BJ (cell line): ENCODE measurements at regions not wholly inside any gene's neighbourhood (a gene's known extent, or its start where the extent isn't known, plus 50 kb on each side); places are given as distances from the start of the nearest gene placed in this dataset.
"Not testable (repeated sequence)": the region's sequence is repeated elsewhere in the genome, so short reads cannot be mapped to it uniquely, and the experiment has no call there.

Experiments
- CTCF ChIA-PET: fragments of 350-600 bp; formaldehyde crosslinking; extraction: SDS; loops from one replicate; lab custom pipeline; 2021; ENCODE audit warnings: antibody characterized with exemption, inconsistent platforms; lab: Yijun Ruan, JAX
- POLR2A ChIA-PET: fragments of 300-600 bp; sonication (Branson Sonifier 250); formaldehyde crosslinking; extraction: SDS; loops from one replicate; lab custom pipeline; 2021; ENCODE audit warnings: antibody characterized with exemption; lab: Charles Lee
- DNase-seq: peaks from one replicate; pipeline ENCODE4 v3.0.0-alpha.2; 2011; ENCODE audit warnings: low read depth
- H3K27me3 ChIP-seq: 2 replicates; pipeline ENCODE4 v1.6.0; 2011; ENCODE audit warnings: low read length; ENCODE audit not compliant: control insufficient read depth, insufficient read depth
- H3K36me3 ChIP-seq: 2 replicates; pipeline ENCODE4 v1.5.1; 2011; ENCODE audit warnings: low read length; ENCODE audit not compliant: control insufficient read depth, insufficient read depth
- H3K4me3 ChIP-seq: 2 replicates; pipeline ENCODE4 v1.5.1; 2011; ENCODE audit warnings: low read depth, mild to moderate bottlenecking, control low read depth, low read length
- TF ChIP-seq, protein P1 (sequence below): IDR thresholded peaks from 2 replicates; pipeline ENCODE4 v1.5.1; 2011; ENCODE audit warnings: low read depth, mild to moderate bottlenecking, control low read depth, inconsistent platforms, low read length, moderate library complexity; ENCODE audit not compliant: insufficient read depth

DNA sequence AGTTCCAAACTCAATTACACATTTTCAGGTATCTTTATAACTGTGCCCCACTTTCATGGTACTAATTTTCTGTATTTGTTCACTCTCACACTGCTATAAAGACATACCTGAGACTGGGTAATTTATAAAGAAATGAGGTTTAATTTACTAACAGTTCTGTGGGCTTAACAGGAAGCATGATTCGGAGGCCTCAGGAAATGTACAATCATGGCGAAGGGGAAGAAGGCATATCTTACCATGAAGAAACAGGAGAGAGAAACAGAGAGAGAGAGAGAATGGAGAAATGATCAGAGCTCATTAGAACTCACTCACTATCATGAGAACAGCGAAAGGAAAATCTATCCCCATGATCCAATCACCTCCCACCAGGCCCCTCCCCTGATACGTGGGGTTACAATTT lies 874.1 kb upstream of the B3GALT2 start:
- no peak overlapping the region for H3K4me3 ChIP-seq
- no peak for DNase-seq
- no peaks in the 10 kb centered on the region for H3K36me3 ChIP-seq
- TF ChIP-seq, protein P1, sequence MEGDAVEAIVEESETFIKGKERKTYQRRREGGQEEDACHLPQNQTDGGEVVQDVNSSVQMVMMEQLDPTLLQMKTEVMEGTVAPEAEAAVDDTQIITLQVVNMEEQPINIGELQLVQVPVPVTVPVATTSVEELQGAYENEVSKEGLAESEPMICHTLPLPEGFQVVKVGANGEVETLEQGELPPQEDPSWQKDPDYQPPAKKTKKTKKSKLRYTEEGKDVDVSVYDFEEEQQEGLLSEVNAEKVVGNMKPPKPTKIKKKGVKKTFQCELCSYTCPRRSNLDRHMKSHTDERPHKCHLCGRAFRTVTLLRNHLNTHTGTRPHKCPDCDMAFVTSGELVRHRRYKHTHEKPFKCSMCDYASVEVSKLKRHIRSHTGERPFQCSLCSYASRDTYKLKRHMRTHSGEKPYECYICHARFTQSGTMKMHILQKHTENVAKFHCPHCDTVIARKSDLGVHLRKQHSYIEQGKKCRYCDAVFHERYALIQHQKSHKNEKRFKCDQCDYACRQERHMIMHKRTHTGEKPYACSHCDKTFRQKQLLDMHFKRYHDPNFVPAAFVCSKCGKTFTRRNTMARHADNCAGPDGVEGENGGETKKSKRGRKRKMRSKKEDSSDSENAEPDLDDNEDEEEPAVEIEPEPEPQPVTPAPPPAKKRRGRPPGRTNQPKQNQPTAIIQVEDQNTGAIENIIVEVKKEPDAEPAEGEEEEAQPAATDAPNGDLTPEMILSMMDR: no peak
- ChIA-PET POLR2A (no interaction called here), CTCF (no interaction called here)
- H3K27me3 ChIP-seq: no peaks in the 10 kb centered on the region

DNA sequence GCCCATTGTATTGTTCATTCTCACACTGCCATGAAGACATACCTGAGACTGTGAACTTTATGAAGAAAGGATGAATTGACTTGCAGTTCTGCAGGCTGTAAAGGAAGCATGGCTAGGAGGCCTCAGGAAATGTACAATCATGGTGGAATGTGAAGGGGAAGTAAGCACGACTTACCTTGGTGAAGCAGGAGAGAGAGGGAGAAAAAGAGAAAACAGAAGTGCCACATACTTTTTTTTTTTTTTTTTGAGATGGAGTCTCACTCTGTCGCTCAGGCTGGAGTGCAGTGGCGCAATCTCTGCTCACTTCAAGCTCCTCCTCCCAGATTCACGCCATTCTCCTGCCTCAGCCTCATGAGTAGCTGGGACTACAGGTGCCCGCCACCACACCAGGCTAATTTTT lies 871.9 kb upstream of the B3GALT2 start:
- CTCF ChIA-PET, DNase-seq, H3K36me3 ChIP-seq, H3K27me3 ChIP-seq, POLR2A ChIA-PET, H3K4me3 ChIP-seq: not testable (repeated sequence)

DNA sequence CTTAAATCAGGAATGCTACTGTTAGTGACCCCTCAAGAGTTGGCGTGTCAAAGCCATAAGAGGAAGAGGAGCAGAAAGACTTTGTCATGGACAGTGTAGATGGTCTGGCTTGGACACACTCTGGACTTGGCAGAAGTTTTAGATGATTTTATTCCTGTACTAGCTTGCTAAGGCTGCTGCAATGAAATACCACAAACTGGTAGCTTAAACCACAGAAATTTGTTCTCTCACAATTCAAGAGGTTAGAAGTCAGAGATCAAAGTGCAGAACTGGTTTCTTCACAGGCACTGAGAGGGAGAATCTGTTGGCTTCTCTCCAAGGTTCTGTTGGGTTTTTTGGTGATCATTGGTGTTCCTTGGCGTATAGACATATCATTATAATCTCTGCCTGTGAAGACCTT lies 869.8 kb upstream of the B3GALT2 start:
- ChIA-PET CTCF (no interaction called here), POLR2A (no interaction called here)
- H3K27me3 ChIP-seq: no peaks in the 10 kb centered on the region
- no peaks in the 10 kb centered on the region for H3K36me3 ChIP-seq
- DNase-seq: no peak
- TF ChIP-seq, protein P1: no peak
- no peak overlapping the region for H3K4me3 ChIP-seq

DNA sequence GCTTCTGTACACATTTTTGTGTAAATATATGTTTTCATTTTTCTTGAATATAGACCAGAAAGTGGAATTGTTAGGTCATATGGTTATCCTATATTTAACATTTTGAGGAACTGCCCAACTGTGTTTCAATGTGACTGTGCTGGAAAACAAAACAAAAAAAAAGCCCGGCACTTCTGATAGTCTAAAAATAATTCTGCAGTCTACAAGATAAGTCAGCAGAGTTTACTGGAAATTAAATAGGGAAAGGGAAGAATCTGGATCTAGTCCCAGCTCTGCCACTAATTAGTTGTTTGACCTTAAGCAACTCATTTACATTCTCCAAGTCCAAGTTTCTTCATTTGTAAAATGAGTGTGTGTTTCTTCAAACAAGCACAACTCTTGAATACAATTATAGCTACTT lies 869.1 kb upstream of the B3GALT2 start:
- H3K4me3 ChIP-seq: no peak overlapping the region
- TF ChIP-seq, protein P1: no peak
- ChIA-PET POLR2A (no interaction called here), CTCF (interaction anchor here (0.6 kb wide), 1 partner anchor 46 kb away, joined by 3 read pairs; no protein-coding TSS in a partner anchor)
- H3K27me3 ChIP-seq: no peaks in the 10 kb centered on the region
- H3K36me3 ChIP-seq: no peaks in the 10 kb centered on the region
- no peak for DNase-seq

DNA sequence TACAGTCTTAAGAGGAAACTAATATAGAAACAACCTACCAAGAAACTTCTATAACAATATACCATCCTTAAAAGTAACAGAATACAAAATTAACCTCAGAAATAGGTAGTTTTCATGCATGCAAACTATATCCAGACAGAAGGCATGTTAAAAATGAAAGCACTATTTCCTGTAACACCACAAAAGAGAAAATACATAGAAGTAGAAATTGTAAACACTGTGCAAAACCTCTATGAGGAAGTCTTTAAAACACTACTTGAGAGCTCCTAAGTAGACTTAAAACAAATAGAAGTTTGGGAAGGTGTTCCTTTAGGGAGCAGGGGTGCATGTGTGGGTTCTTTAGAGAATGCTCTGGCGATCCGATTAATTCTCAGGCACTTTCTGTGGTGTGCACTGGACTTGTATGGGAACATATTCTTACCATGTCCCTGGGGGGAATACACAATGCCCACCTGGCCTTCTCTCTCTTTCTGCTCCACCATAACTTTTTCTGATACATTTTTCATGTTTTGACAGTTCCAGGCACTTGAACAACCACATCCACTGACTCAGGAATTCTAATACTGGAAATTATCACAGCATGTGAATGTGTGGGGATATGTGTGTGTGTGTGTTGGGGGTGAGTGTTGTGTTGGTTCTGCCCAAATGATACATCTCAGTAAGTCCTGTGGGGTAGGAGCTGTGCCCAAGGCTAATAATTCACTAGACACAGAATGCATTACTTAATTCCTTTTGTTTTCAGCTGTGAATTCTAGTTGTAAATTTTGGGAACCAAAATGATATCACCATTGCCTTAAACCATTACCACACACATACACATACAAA lies 866.3 kb upstream of the B3GALT2 start:
- H3K27me3 ChIP-seq: no peaks in the 10 kb centered on the region
- CTCF ChIA-PET: no interaction called here
- POLR2A ChIA-PET: no interaction called here
- no peak overlapping the region for H3K4me3 ChIP-seq
- TF ChIP-seq, protein P1: no peak
- no peak for DNase-seq
- H3K36me3 ChIP-seq: no peaks in the 10 kb centered on the region

DNA sequence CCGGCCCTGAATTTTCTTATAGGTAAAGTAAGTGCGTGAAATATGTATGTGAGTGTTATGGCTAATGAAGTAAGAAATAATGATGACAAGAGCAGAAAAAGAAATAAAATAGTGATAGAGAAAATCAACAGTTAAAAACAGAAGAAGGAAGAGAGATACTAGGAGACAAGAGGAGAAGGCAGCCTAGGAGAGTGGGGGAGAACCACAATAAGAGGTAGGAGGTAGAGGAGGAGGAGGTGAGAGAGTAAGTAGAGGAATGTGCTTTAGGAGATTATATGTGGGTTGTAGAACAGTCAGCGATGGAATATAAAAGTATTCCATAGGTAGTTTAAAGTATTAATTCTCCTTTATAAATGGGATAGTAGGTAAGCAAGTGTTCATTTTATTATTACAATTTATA lies 861.5 kb upstream of the B3GALT2 start:
- H3K4me3 ChIP-seq: no peak overlapping the region
- TF ChIP-seq, protein P1: no peak
- H3K27me3 ChIP-seq: no peaks in the 10 kb centered on the region
- ChIA-PET CTCF (no interaction called here), POLR2A (no interaction called here)
- H3K36me3 ChIP-seq: no peaks in the 10 kb centered on the region
- no peak for DNase-seq
